ENCODE measurements at regions not wholly inside any gene's neighbourhood (a gene's known extent, or its start where the extent isn't known, plus 50 kb on each side); places are given as distances from the start of the nearest gene placed in this dataset.
"Not testable (repeated sequence)": the region's sequence is repeated elsewhere in the genome, so short reads cannot be mapped to it uniquely, and the experiment has no call there.

GRCh38 chr6:76881414-76881813 lies 581.9 kb downstream of the HTR1B start (continued):
- no peak for TF ChIP-seq CTCF (IDR thresholded peaks at IDR 0.05; ENCODE audit: low read depth, low read length, missing input control)
- TF ChIP-seq GABPA (IDR thresholded peaks at IDR 0.05 in 1 of 2, conservative IDR thresholded peaks at IDR 0.05 in 1 of 2) = no peak
- no peak for TF ChIP-seq TAF1 (conservative IDR thresholded peaks at IDR 0.05)
- no peak for TF ChIP-seq HNF4G (IDR thresholded peaks at IDR 0.05)
- TF ChIP-seq MAX (IDR thresholded peaks at IDR 0.05) = no peak

- no peak for DNase-seq (ENCODE audit: low spot score)
- Histone ChIP-seq H3K4me1 (ENCODE audit: control insufficient read depth in 4 of 4, insufficient read depth in 4 of 4, low read length in 3 of 4) (no peaks in the 10 kb centered on the region), H3K9me3 (ENCODE audit: control insufficient read depth in 4 of 4, low read length in 3 of 4) (peaks cover 0 to 6% (median 1%) of the 10 kb centered on the region in 4 donors), H3K27ac (ENCODE audit: low read depth in 1 of 2, low read length in 2 of 2) (no peak overlapping the region), H3K4me3 (ENCODE audit: low read depth in 1 of 3, low read length in 3 of 3) (no peak overlapping the region), H3K27me3 (ENCODE audit: control insufficient read depth in 4 of 4, insufficient read depth in 4 of 4, low read length in 3 of 4) (no peaks in the 10 kb centered on the region), H3K36me3 (ENCODE audit: control insufficient read depth in 4 of 4, insufficient read depth in 3 of 4, low read depth in 1 of 4, low read length in 3 of 4) (no peaks in the 10 kb centered on the region), H3K9ac (ENCODE audit: low read depth in 1 of 2, low read length in 2 of 2) (no peak overlapping the region)
- WGBS = 37% methylated on average over 9 of the region's 10 CpGs
- TF ChIP-seq CTCF (IDR thresholded peaks at IDR 0.05; ENCODE audit: low read depth, low read length, missing input control) = peak; percentile 47
- TF ChIP-seq FOXA1 (IDR thresholded peaks at IDR 0.05) = no peak
- TF ChIP-seq YY1 (IDR thresholded peaks at IDR 0.05) = peak; percentile 41
- TF ChIP-seq RAD21 (IDR thresholded peaks at IDR 0.05) = peak; percentile 74 to 80
- peak in 1 of 2 donors; percentile 8 for TF ChIP-seq RXRA (IDR thresholded peaks at IDR 0.05)
- no peak for TF ChIP-seq SP1 (IDR thresholded peaks at IDR 0.05)
Measured at GRCh38 chr6:76876922-76877553, 586.3 kb downstream of the HTR1B start.

GRCh38 chr6:76876430-76876829 lies 586.9 kb downstream of the HTR1B start:
- H3K27ac ChIP-seq (ENCODE audit: low read depth in 1 of 2, low read length in 2 of 2); H3K36me3 ChIP-seq (ENCODE audit: control insufficient read depth in 4 of 4, insufficient read depth in 3 of 4, low read depth in 1 of 4, low read length in 3 of 4); DNase-seq (ENCODE audit: low spot score); H3K4me3 ChIP-seq (ENCODE audit: low read depth in 1 of 3, low read length in 3 of 3); H3K9ac ChIP-seq (ENCODE audit: low read depth in 1 of 2, low read length in 2 of 2); H3K27me3 ChIP-seq (ENCODE audit: control insufficient read depth in 4 of 4, insufficient read depth in 4 of 4, low read length in 3 of 4); H3K9me3 ChIP-seq (ENCODE audit: control insufficient read depth in 4 of 4, low read length in 3 of 4); H3K4me1 ChIP-seq (ENCODE audit: control insufficient read depth in 4 of 4, insufficient read depth in 4 of 4, low read length in 3 of 4): not testable (repeated sequence)
- WGBS = 55% methylated on average over 11 of the region's 18 CpGs

GRCh38 chr6:76867182-76867581 lies 596.1 kb downstream of the HTR1B start:
- 66% methylated on average over 3 of the region's 3 CpGs for WGBS
- TF ChIP-seq FOXA1 (IDR thresholded peaks at IDR 0.05) = no peak
- TF ChIP-seq YY1 (IDR thresholded peaks at IDR 0.05) = no peak
- TF ChIP-seq FOXA2 (IDR thresholded peaks at IDR 0.05) = no peak
- TF ChIP-seq ZBTB33 (IDR thresholded peaks at IDR 0.05) = no peak
- TF ChIP-seq RXRA (IDR thresholded peaks at IDR 0.05) = no peak
- no peak for TF ChIP-seq GABPA (IDR thresholded peaks at IDR 0.05 in 1 of 2, conservative IDR thresholded peaks at IDR 0.05 in 1 of 2)
- no peak for TF ChIP-seq RAD21 (IDR thresholded peaks at IDR 0.05)
- TF ChIP-seq REST (IDR thresholded peaks at IDR 0.05) = no peak
- TF ChIP-seq SP1 (IDR thresholded peaks at IDR 0.05) = no peak
- no peak for TF ChIP-seq NR2F2 (IDR thresholded peaks at IDR 0.05)
- TF ChIP-seq TAF1 (conservative IDR thresholded peaks at IDR 0.05) = no peak

More at GRCh38 chr6:76867182-76867581, 596.1 kb downstream of the HTR1B start:
- Histone ChIP-seq H3K4me3 (ENCODE audit: low read depth in 1 of 3, low read length in 3 of 3) (no peak overlapping the region), H3K9me3 (ENCODE audit: control insufficient read depth in 4 of 4, low read length in 3 of 4) (no peaks in the 10 kb centered on the region), H3K36me3 (ENCODE audit: control insufficient read depth in 4 of 4, insufficient read depth in 3 of 4, low read depth in 1 of 4, low read length in 3 of 4) (no peaks in the 10 kb centered on the region), H3K4me1 (ENCODE audit: control insufficient read depth in 4 of 4, insufficient read depth in 4 of 4, low read length in 3 of 4) (no peaks in the 10 kb centered on the region), H3K9ac (ENCODE audit: low read depth in 1 of 2, low read length in 2 of 2) (no peak overlapping the region), H3K27me3 (ENCODE audit: control insufficient read depth in 4 of 4, insufficient read depth in 4 of 4, low read length in 3 of 4) (no peaks in the 10 kb centered on the region), H3K27ac (ENCODE audit: low read depth in 1 of 2, low read length in 2 of 2) (no peak overlapping the region)
- DNase-seq (ENCODE audit: low spot score) = no peak

Data from liver (tissue), 8 donors.